C4-2B (cell line): ENCODE measurements at regions not wholly inside any gene's neighbourhood (a gene's known extent, or its start where the extent isn't known, plus 50 kb on each side); places are given as distances from the start of the nearest gene placed in this dataset.
"Not testable (repeated sequence)": the region's sequence is repeated elsewhere in the genome, so short reads cannot be mapped to it uniquely, and the experiment has no call there.

Experiments
- H3K27ac ChIP-seq: fragments of 450-650 bp; 2 replicates; pipeline ENCODE4 v1.5.1; 2017
- ZFX ChIP-seq: fragments of 450-650 bp; IDR thresholded peaks from 2 replicates; pipeline ENCODE4 v1.6.1; 2017
- TF ChIP-seq, protein P1 (sequence below): fragments of 450-650 bp; conservative IDR thresholded peaks from 2 replicates; pipeline ENCODE4 v1.5.1; 2017; ENCODE audit warnings: mild to moderate bottlenecking

- H3K27ac ChIP-seq: no peak overlapping the region
- TF ChIP-seq ZFX: no peak
- TF ChIP-seq, protein P1, sequence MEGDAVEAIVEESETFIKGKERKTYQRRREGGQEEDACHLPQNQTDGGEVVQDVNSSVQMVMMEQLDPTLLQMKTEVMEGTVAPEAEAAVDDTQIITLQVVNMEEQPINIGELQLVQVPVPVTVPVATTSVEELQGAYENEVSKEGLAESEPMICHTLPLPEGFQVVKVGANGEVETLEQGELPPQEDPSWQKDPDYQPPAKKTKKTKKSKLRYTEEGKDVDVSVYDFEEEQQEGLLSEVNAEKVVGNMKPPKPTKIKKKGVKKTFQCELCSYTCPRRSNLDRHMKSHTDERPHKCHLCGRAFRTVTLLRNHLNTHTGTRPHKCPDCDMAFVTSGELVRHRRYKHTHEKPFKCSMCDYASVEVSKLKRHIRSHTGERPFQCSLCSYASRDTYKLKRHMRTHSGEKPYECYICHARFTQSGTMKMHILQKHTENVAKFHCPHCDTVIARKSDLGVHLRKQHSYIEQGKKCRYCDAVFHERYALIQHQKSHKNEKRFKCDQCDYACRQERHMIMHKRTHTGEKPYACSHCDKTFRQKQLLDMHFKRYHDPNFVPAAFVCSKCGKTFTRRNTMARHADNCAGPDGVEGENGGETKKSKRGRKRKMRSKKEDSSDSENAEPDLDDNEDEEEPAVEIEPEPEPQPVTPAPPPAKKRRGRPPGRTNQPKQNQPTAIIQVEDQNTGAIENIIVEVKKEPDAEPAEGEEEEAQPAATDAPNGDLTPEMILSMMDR: no peak
These were observed 364.1 kb downstream of the MAGEB5 start for GRCh38 chrX:26580021-26580420.

DNA sequence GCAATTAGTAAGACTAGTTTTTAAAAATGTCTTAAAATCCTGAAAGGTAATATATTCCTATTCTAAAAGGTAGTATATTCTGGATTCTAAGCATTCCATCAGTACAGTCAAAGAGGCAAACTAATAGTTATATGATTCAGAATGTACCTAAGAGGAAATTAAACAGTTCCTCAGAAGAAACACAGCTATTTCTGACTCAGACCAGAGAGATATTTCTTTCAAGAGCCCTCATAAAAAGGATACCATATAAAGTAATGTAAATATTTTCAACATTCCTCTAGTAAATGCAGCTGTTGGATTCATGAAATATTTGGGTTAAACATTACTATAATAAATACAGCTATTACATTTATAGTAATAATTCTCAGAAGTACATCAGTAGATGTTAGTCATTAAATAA lies 358.3 kb downstream of the MAGEB5 start:
- H3K27ac ChIP-seq: no peak overlapping the region
- TF ChIP-seq, protein P1: no peak
- no peak for TF ChIP-seq ZFX

- TF ChIP-seq, protein P1: no peak
- TF ChIP-seq ZFX: no peak
These were observed 346.2 kb downstream of the MAGEB5 start for GRCh38 chrX:26562156-26562555.

GRCh38 chrX:26559855-26560254 lies 343.9 kb downstream of the MAGEB5 start:
- H3K27ac ChIP-seq: no peak overlapping the region
- TF ChIP-seq ZFX: no peak
- TF ChIP-seq, protein P1: no peak

More at GRCh38 chrX:26562156-26562555, 346.2 kb downstream of the MAGEB5 start:
- H3K27ac ChIP-seq: no peak overlapping the region

DNA sequence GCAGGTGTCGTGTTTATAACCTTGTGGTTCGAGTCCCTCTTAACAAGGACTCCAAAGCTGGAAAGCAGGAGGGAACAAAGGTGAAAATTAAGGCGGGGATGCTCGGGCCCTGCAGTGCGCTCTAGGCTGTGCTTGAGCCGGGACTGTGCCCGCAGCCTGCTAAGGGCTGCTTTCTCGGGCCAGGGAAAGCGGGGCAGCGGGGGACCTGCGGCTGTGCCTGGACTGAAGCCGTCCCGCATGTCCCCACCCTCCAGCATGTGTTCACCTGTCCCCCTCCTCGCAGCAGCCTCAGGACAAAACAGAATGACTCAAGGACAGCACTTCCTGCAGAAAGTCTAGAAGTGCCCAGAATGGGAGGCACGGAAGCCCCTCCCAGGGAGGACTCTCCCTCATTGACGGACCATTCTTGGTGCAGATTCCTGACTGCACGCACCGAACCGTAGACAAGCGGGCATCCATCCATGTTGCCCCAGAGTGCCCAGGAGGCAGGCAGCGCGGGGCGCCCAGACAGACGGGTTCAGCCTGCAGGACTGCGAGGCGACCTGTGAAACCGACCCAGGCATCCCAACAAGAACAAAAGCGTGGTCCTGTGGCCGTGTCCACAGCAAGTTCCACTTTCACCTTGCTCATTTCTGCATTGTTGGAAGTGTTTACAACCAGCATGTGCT lies 342.9 kb downstream of the MAGEB5 start:
- H3K27ac ChIP-seq: no peak overlapping the region
- no peak for TF ChIP-seq ZFX
- TF ChIP-seq, protein P1: no peak

DNA sequence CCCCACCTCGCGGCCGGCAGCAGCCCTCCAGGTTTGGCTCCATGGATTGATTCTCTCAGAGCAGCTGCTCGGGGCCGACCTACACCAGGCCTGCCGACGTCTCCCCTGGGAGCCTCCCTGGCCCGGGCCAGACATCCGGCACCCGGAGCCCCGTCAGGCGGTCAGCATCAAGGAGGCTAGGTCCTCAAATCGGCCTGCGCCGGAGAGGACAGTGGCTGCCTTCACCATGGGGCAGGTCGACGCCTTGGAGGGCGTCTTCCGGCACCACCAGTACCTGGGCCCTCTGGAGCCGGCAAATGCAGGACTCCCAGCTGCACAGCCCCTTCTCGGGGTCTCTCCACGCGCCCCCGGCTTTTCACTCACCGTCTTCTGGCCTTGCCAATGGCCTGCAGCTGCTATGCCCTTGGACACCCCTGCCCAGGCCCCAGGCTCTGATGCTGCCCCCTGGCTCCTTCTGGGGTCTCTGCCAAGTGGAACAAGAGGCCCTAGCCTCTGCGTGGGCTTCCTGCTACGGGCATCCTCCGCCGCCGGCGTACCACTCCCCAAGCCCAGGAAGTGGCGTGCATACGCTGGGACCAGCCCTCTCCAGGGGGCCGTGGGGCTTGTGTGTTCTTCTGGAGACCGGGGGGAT lies 341.8 kb downstream of the MAGEB5 start:
- TF ChIP-seq, protein P1: no peak
- no peak for TF ChIP-seq ZFX
- no peak overlapping the region for H3K27ac ChIP-seq

- not testable (repeated sequence) for H3K27ac ChIP-seq
These were observed 309.8 kb downstream of the MAGEB5 start for GRCh38 chrX:26525768-26526167.

GRCh38 chrX:26522501-26522900 lies 306.5 kb downstream of the MAGEB5 start:
- TF ChIP-seq, protein P1: no peak
- no peak for TF ChIP-seq ZFX
- no peak overlapping the region for H3K27ac ChIP-seq
